ENCODE measurements at regions not wholly inside any gene's neighbourhood (a gene's known extent, or its start where the extent isn't known, plus 50 kb on each side); places are given as distances from the start of the nearest gene placed in this dataset.

DNA sequence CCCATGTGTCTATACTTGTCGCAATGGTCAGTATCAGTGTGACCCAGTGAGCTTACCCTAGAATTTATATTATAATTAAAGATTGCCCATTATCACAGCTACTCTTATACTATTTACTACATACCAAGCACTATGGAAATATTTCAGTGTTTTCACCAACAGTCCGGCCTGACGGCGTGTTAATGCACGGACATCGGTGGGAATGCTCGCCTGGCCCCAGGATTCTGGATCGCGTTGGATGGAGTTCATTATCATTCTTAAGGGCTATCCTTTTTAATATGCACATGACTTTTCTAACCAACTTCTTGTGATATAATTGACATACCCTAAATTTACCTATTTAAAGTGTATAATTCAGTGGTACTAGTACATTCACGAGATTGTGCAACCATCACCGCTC is 51.8 kb upstream of the AFDN start:
- DNase-seq = no peak

DNA sequence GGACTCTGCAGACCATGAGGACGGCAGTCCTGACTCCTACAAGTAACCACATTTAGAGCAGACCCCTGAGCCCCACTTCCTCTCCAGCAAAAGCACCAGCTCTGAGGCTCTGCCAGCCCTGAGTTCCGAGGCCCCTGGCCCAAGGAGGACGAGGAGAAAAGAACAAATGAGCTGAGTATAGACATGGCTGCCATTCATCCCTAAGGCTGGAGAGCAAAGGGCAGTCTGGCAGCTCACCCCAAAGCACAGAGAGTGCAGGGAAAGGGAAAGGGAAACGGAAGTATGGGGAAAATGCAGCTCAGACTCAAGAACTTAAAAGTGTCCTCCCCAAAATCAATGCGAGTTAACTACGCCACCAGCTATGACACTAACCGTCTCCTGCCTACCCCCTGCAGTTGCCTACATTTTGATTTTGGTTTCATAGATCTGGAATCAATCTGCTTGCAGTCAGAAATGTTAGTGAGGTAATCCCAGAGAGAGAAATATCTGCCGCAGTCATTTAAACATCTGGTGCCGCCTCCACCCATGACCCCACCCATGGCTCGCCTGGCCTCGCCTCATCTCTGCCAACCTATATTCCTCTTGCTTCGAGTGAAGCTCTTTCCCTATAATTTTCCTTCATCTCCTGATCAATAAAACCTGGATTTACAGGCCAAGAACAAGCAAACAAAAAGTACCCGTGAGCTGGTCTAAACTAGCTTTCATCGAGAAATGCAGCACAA is 49.6 kb upstream of the AFDN start:
- no peak for DNase-seq

Data from right lung (tissue), 2 donors.